ENCODE measurements at regions not wholly inside any gene's neighbourhood (a gene's known extent, or its start where the extent isn't known, plus 50 kb on each side); places are given as distances from the start of the nearest gene placed in this dataset.

DNA sequence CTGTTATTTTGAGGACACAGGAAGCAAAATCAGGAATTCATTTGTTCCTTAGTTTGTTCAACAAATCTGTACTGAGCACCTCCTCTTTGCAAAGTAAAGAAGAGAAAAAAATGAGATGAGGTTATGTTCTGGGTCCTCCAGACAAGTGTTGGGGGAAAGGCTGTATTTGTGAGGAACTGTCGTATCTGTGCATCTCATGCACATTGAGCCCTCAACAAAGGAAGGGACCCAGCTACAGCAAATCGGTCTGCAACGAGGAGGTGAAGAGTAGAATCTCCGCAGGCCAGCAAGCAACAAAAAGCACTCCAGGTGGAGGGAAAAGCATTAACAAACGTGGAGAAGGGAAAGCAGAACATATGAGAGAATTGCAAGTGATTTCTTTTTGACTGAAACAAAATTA is 143.0 kb upstream of the CYP1B1 start:
- H3K4me3 ChIP-seq, result no peak overlapping the region
- DNase-seq (no peak), ATAC-seq (no peak)
- peak overlapping the region in 3 of 10 donors; percentile 42 to 73 (median 60) for H3K27ac ChIP-seq
- H3K9me3 ChIP-seq, result peaks cover 0 to 8% (median 0%) of the 10 kb centered on the region in 11 donors
- 60 to 72% methylated on average over 5 of the region's 5 CpGs for WGBS, 2 donors
- intact Hi-C loops (cut with DNase I), result no loop called here
- peaks cover 0 to 9% (median 0%) of the 10 kb centered on the region in 9 donors for H3K4me1 ChIP-seq
- peaks cover 0 to 20% (median 0%) of the 10 kb centered on the region in 7 donors for H3K27me3 ChIP-seq
- H3K36me3 ChIP-seq, result no peaks in the 10 kb centered on the region
- TF ChIP-seq CTCF (IDR thresholded peaks at IDR 0.05), result no peak

DNA sequence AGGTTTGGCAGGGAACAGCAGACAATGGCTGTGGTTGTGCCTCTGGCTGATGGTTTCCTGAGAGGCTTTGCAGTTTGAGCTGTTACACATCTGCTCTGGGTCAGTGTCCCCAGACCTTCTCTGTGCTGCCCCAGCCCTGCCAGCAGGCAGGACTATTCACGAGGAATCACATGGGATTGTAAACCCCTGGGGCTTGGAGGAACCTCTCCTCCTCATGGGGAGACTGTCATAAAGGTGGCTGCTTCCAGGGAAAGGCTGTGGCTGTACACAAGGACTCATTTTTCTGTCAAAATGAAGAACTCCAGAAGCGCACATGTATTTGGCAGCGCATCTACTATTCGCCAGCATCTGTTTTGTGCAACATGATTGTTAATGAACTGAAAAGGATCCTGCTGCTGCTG is 142.6 kb upstream of the CYP1B1 start:
- Histone ChIP-seq H3K4me1 (peaks cover 0 to 9% (median 0%) of the 10 kb centered on the region in 9 donors), H3K4me3 (no peak overlapping the region), H3K27ac (peak overlapping the region in 6 of 10 donors; percentile 32 to 73 (median 46)), H3K9me3 (peaks cover 0 to 8% (median 0%) of the 10 kb centered on the region in 11 donors), H3K27me3 (peaks cover 0 to 18% (median 0%) of the 10 kb centered on the region in 7 donors), H3K36me3 (no peaks in the 10 kb centered on the region)
- WGBS, 2 donors, result 46 to 48% methylated on average over 4 of the region's 4 CpGs
- intact Hi-C loops (cut with DNase I), result no loop called here
- ATAC-seq (peak in 7 of 8 donors; percentile 29 to 75 (median 60)), DNase-seq (no peak)
- TF ChIP-seq CTCF (IDR thresholded peaks at IDR 0.05), result no peak

DNA sequence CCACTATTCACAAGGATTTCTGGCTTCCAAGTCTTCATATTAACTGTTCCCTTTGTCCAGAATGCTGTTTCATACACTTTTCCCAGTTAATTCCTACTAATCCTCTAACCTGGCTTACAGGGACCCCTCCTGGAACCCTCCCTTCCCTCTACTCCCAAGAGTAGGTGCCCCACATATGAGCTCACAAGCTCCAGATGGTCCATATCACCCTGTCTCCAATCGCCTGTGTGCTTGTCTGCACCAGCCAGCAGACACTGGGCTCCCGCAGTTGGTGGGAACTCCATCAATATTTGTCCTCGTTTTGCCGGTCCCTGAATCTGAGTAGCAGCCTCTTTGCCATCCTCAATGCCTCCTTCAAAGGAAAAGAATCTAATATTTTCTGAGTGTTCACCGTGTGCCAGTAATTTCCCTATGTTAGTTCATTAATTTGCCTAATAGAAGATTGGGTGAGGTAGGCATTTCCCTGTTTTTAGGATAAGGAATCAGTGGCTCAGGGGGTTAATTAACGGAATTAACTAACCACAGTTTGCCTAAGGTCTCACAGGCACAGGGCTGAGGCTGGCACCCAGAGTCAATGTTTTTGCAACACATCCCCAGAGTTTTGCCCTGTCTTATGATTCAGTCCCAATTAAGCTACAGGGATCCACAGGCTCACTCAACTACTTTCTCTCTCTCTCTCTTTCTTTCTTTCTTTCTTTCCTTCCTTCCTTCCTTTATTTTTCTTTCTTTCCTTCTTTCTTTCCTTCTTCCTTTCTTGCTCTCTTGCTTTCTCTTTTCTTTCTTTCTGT is 141.6 kb upstream of the CYP1B1 start:
- H3K27me3 ChIP-seq, result peaks cover 0 to 15% (median 0%) of the 10 kb centered on the region in 7 donors
- peaks cover 0 to 10% (median 0%) of the 10 kb centered on the region in 11 donors for H3K9me3 ChIP-seq
- peak overlapping the region in 2 of 10 donors; percentile 42 to 60 for H3K27ac ChIP-seq
- ATAC-seq, result peak in 1 of 8 donors; percentile 53
- H3K4me3 ChIP-seq, result no peak overlapping the region
- H3K36me3 ChIP-seq, result no peaks in the 10 kb centered on the region
- TF ChIP-seq CTCF (IDR thresholded peaks at IDR 0.05), result no peak
- DNase-seq, result no peak
- H3K4me1 ChIP-seq, result peaks cover 0 to 9% (median 0%) of the 10 kb centered on the region in 9 donors
- 55 to 61% methylated on average over 6 of the region's 6 CpGs for WGBS, 2 donors
- intact Hi-C loops (cut with DNase I), result no loop called here

DNA sequence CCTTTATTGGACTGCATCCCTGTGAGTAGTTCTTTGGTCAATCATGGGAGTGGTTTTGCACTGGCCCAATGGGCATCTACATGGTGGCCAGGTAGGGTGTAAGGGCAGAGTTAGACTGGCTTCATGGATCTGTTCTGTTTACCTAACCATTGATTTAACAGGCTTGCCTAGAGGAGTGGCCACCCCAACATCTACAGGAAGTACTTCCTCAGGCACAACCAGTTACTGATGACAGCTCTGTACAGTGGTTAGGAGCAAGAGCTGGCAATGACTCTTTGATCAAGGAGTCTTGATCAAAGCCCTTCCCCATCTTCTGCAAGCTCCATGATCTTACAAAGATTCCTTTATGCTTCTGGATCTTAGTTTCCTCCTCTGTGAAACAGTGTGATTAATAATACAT is 140.9 kb upstream of the CYP1B1 start:
- H3K36me3 ChIP-seq, result no peaks in the 10 kb centered on the region
- peaks cover 0 to 9% (median 0%) of the 10 kb centered on the region in 9 donors for H3K4me1 ChIP-seq
- no peak overlapping the region for H3K4me3 ChIP-seq
- peaks cover 0 to 15% (median 0%) of the 10 kb centered on the region in 7 donors for H3K27me3 ChIP-seq
- intact Hi-C loops (cut with DNase I), result no loop called here
- ATAC-seq, result no peak
- no peak for TF ChIP-seq CTCF (IDR thresholded peaks at IDR 0.05)
- H3K27ac ChIP-seq, result no peak overlapping the region
- H3K9me3 ChIP-seq, result peaks cover 0 to 18% (median 2%) of the 10 kb centered on the region in 11 donors
- DNase-seq, result no peak
